GM19238 (cell line): ENCODE measurements at regions not wholly inside any gene's neighbourhood (a gene's known extent, or its start where the extent isn't known, plus 50 kb on each side); places are given as distances from the start of the nearest gene placed in this dataset.

Experiments
- DNase-seq: peaks from one replicate; pipeline ENCODE4 v3.0.0; 2011; ENCODE audit warnings: low spot score; ENCODE audit not compliant: insufficient read length

GRCh38 chr16:6536411-6536810 is 796.2 kb upstream of the RBFOX1 start:
- no peak for DNase-seq

- no peak for DNase-seq
These were observed 801.6 kb upstream of the RBFOX1 start for GRCh38 chr16:6531067-6531466.

GRCh38 chr16:6528217-6528616 is 804.4 kb upstream of the RBFOX1 start:
- no peak for DNase-seq

- DNase-seq: no peak
These were observed 805.0 kb upstream of the RBFOX1 start for GRCh38 chr16:6527646-6528045.

GRCh38 chr16:6524501-6524900 is 808.1 kb upstream of the RBFOX1 start:
- no peak for DNase-seq

- DNase-seq: no peak
These were observed 815.5 kb upstream of the RBFOX1 start for GRCh38 chr16:6517020-6517720.

- no peak for DNase-seq
These were observed 820.1 kb upstream of the RBFOX1 start for GRCh38 chr16:6512512-6512911.

- DNase-seq: no peak
These were observed 822.4 kb upstream of the RBFOX1 start for GRCh38 chr16:6510261-6510660.

- DNase-seq: no peak
These were observed 833.2 kb upstream of the RBFOX1 start for GRCh38 chr16:6499413-6499812.

GRCh38 chr16:6498858-6499257 is 833.8 kb upstream of the RBFOX1 start:
- DNase-seq: no peak

- DNase-seq: no peak
These were observed 835.6 kb upstream of the RBFOX1 start for GRCh38 chr16:6496996-6497395.

GRCh38 chr16:6495486-6496210 is 837.0 kb upstream of the RBFOX1 start:
- no peak for DNase-seq

- DNase-seq: no peak
These were observed 837.9 kb upstream of the RBFOX1 start for GRCh38 chr16:6494716-6495115.

- DNase-seq: no peak
These were observed 839.1 kb upstream of the RBFOX1 start for GRCh38 chr16:6493555-6493954.

GRCh38 chr16:6492742-6493141 is 839.9 kb upstream of the RBFOX1 start:
- no peak for DNase-seq

GRCh38 chr16:6484935-6485334 is 847.7 kb upstream of the RBFOX1 start:
- no peak for DNase-seq

GRCh38 chr16:6484081-6484480 is 848.6 kb upstream of the RBFOX1 start:
- no peak for DNase-seq

GRCh38 chr16:6483469-6484033 is 849.1 kb upstream of the RBFOX1 start:
- DNase-seq: no peak

GRCh38 chr16:6482696-6483468 is 849.8 kb upstream of the RBFOX1 start:
- no peak for DNase-seq

- no peak for DNase-seq
These were observed 850.8 kb upstream of the RBFOX1 start for GRCh38 chr16:6481894-6482293.

- no peak for DNase-seq
These were observed 878.9 kb upstream of the RBFOX1 start for GRCh38 chr16:6453742-6454141.
